Loucy (cell line): ENCODE measurements at regions not wholly inside any gene's neighbourhood (a gene's known extent, or its start where the extent isn't known, plus 50 kb on each side); places are given as distances from the start of the nearest gene placed in this dataset.

Experiments
- H2AFZ ChIP-seq: fragments of 200-600 bp; sonication (generic); 2 replicates; pipeline ENCODE4 v1.6.0; 2016; ENCODE audit warnings: antibody characterized with exemption, mild to moderate bottlenecking, low read length, moderate library complexity
- H3F3A ChIP-seq: fragments of 200-600 bp; 2 replicates; pipeline ENCODE4 v1.6.0; 2016; ENCODE audit warnings: antibody characterized with exemption, low read depth, mild to moderate bottlenecking
- H3K27me3 ChIP-seq: fragments of 200-600 bp; sonication (generic); 2 replicates; pipeline ENCODE4 v1.6.1; 2014; ENCODE audit warnings: low read length, mild to moderate bottlenecking; ENCODE audit not compliant: insufficient read depth, poor library complexity, severe bottlenecking
- H3K36me3 ChIP-seq: fragments of 200-600 bp; sonication (generic); 2 replicates; pipeline ENCODE4 v1.6.1; 2016; ENCODE audit warnings: low read length; ENCODE audit not compliant: insufficient read depth
- H3K4me1 ChIP-seq: fragments of 200-600 bp; sonication (generic); 2 replicates; pipeline ENCODE4 v1.5.1; 2014; ENCODE audit warnings: low read length, mild to moderate bottlenecking; ENCODE audit not compliant: insufficient read depth, poor library complexity, severe bottlenecking
- H3K4me2 ChIP-seq: fragments of 200-600 bp; sonication (generic); 2 replicates; pipeline ENCODE4 v1.6.0; 2014; ENCODE audit warnings: antibody characterized with exemption, low read length, low read depth, mild to moderate bottlenecking; ENCODE audit not compliant: poor library complexity, severe bottlenecking
- H3K4me3 ChIP-seq: fragments of 200-600 bp; sonication (generic); 2 replicates; pipeline ENCODE4 v1.5.1; 2014; ENCODE audit warnings: low read length, mild to moderate bottlenecking, mixed read lengths; ENCODE audit not compliant: poor library complexity, severe bottlenecking
- H3K79me2 ChIP-seq: fragments of 200-600 bp; sonication (generic); 2 replicates; pipeline ENCODE4 v1.6.1; 2014; ENCODE audit warnings: low read length; ENCODE audit not compliant: insufficient read depth
- H3K9ac ChIP-seq: fragments of 200-600 bp; sonication (generic); 2 replicates; pipeline ENCODE4 v1.6.0; 2014; ENCODE audit warnings: mild to moderate bottlenecking, low read depth, low read length, moderate library complexity; ENCODE audit not compliant: poor library complexity, severe bottlenecking
- H3K9me2 ChIP-seq: fragments of 200-600 bp; sonication (generic); replicated peaks from 2 replicates; pipeline ENCODE4 v1.6.1; 2016; ENCODE audit warnings: low read depth, low read length, mixed read lengths
- H3K9me3 ChIP-seq: fragments of 200-600 bp; sonication (generic); 2 replicates; pipeline ENCODE4 v1.6.1; 2014; ENCODE audit warnings: mild to moderate bottlenecking, antibody characterized with exemption, low read length, low read depth; ENCODE audit not compliant: insufficient read depth
- H4K20me1 ChIP-seq: fragments of 200-600 bp; sonication (generic); 2 replicates; pipeline ENCODE4 v1.6.0; 2014; ENCODE audit warnings: antibody characterized with exemption, low read length, mild to moderate bottlenecking; ENCODE audit not compliant: insufficient read depth, poor library complexity, severe bottlenecking
- CTCF ChIP-seq: fragments of 200-600 bp; sonication (generic); conservative IDR thresholded peaks from 2 replicates; pipeline ENCODE4 v1.5.1; 2014; ENCODE audit warnings: mild to moderate bottlenecking, antibody characterized with exemption, low read length
- EZH2phosphoT487 ChIP-seq: fragments of 200-600 bp; IDR thresholded peaks from 2 replicates; pipeline ENCODE4 v1.6.1; 2018; ENCODE audit warnings: antibody characterized with exemption, mild to moderate bottlenecking, moderate library complexity, borderline replicate concordance

- no peak overlapping the region for H3K4me2 ChIP-seq
- TF ChIP-seq EZH2phosphoT487, result no peak
- no peak for TF ChIP-seq CTCF
- no peaks in the 10 kb centered on the region for H3K9me3 ChIP-seq
- H4K20me1 ChIP-seq, result no peaks in the 10 kb centered on the region
- no peaks in the 10 kb centered on the region for H3K4me1 ChIP-seq
- H3K36me3 ChIP-seq, result no peaks in the 10 kb centered on the region
- H3K79me2 ChIP-seq, result no peaks in the 10 kb centered on the region
- no peaks in the 10 kb centered on the region for H3K9me2 ChIP-seq
- H3K9ac ChIP-seq, result no peak overlapping the region
- H3K4me3 ChIP-seq, result no peak overlapping the region
- H3K27me3 ChIP-seq, result no peaks in the 10 kb centered on the region
- no peaks in the 10 kb centered on the region for H3F3A ChIP-seq
- H2AFZ ChIP-seq, result no peak overlapping the region
Measured at GRCh38 chr10:90414926-90415325, 442.9 kb downstream of the HTR7 start.

- Histone ChIP-seq H3K27me3 (no peaks in the 10 kb centered on the region), H3K79me2 (no peaks in the 10 kb centered on the region), H4K20me1 (no peaks in the 10 kb centered on the region), H3K36me3 (no peaks in the 10 kb centered on the region), H3K4me2 (no peak overlapping the region), H3K9ac (no peak overlapping the region), H2AFZ (no peak overlapping the region), H3F3A (no peaks in the 10 kb centered on the region), H3K4me3 (no peak overlapping the region), H3K4me1 (no peaks in the 10 kb centered on the region), H3K9me3 (no peaks in the 10 kb centered on the region), H3K9me2 (no peaks in the 10 kb centered on the region)
- TF ChIP-seq EZH2phosphoT487 (no peak), CTCF (no peak)
Measured at GRCh38 chr10:90417029-90417428, 440.8 kb downstream of the HTR7 start.

GRCh38 chr10:90417476-90418210, 440.2 kb downstream of the HTR7 start:
- Histone ChIP-seq H2AFZ (no peak overlapping the region), H3K79me2 (no peaks in the 10 kb centered on the region), H3K27me3 (no peaks in the 10 kb centered on the region), H3K9me3 (no peaks in the 10 kb centered on the region), H3K9me2 (no peaks in the 10 kb centered on the region), H3K36me3 (no peaks in the 10 kb centered on the region), H3K9ac (no peak overlapping the region), H4K20me1 (no peaks in the 10 kb centered on the region), H3K4me2 (no peak overlapping the region), H3K4me3 (no peak overlapping the region), H3F3A (no peaks in the 10 kb centered on the region), H3K4me1 (no peaks in the 10 kb centered on the region)
- TF ChIP-seq EZH2phosphoT487, result no peak
- TF ChIP-seq CTCF, result no peak
